ENCODE measurements at regions not wholly inside any gene's neighbourhood (a gene's known extent, or its start where the extent isn't known, plus 50 kb on each side); places are given as distances from the start of the nearest gene placed in this dataset.

DNA sequence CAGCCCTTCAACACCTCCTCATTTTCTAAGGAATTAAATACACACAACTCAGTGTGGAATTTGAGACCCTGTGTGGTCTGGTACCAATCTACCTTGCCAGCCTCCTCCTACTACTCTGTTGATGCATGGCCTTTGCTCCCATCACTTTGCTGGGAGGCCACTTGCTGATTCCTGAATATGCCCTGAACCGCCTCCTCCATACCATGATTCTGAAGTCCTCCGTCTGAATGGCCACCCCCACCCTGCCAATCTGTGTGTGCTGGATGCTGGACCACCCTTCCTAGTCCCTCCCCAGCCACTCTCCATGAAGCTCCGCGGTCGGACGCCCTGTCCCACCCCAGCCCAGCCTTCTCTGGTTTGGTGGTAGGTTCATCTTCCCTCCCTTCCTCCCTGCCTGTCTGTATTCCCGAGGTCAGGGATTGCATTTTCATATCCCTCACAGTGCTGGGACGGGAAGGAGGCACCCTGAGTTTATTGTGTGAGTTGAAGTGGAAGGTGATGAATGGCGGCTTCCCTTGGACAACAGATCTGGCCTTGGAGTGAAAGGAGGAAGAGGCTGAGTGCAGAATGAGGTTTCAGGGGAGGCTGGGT lies 138.3 kb downstream of the CDC5L start:
- no peak overlapping the region for H3K4me3 ChIP-seq (IDR thresholded peaks at IDR 0.05; ENCODE audit: insufficient read depth, low read depth, low read length)

DNA sequence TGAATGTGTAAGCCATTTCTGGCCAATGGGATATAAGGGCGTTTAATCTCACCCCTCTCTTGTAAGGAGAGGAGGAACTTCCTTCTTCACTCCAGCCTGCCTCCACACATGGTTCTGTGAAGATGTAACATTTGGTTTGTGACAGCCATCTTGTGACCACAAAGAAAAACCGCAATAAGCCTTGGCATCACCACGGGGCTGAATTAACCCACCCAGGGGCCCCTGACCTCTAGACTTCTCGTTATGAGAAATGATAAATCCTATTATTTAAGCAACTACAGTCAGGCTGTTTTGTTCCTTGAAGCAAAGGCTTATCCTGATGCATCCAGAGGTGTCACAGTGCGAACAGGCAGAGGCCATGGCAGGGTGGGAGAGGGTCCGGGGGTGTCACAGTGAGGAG lies 139.7 kb downstream of the CDC5L start:
- TF ChIP-seq, protein P1, sequence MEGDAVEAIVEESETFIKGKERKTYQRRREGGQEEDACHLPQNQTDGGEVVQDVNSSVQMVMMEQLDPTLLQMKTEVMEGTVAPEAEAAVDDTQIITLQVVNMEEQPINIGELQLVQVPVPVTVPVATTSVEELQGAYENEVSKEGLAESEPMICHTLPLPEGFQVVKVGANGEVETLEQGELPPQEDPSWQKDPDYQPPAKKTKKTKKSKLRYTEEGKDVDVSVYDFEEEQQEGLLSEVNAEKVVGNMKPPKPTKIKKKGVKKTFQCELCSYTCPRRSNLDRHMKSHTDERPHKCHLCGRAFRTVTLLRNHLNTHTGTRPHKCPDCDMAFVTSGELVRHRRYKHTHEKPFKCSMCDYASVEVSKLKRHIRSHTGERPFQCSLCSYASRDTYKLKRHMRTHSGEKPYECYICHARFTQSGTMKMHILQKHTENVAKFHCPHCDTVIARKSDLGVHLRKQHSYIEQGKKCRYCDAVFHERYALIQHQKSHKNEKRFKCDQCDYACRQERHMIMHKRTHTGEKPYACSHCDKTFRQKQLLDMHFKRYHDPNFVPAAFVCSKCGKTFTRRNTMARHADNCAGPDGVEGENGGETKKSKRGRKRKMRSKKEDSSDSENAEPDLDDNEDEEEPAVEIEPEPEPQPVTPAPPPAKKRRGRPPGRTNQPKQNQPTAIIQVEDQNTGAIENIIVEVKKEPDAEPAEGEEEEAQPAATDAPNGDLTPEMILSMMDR (conservative IDR thresholded peaks at IDR 0.05; ENCODE audit: low read depth, low read length) = no peak
- H3K27ac ChIP-seq = peak overlapping the region; percentile 14; the same call in 1 of the 2 replicates
- no peak overlapping the region for H3K4me3 ChIP-seq (IDR thresholded peaks at IDR 0.05; ENCODE audit: insufficient read depth, low read depth, low read length)
- no peaks in the 10 kb centered on the region for H4K20me1 ChIP-seq (ENCODE audit: insufficient read depth)
- H3K36me3 ChIP-seq (ENCODE audit: insufficient read depth) = no peaks in the 10 kb centered on the region
- no peaks in the 10 kb centered on the region for H3K79me2 ChIP-seq (ENCODE audit: insufficient read depth, low read depth)
- H3K27me3 ChIP-seq (ENCODE audit: insufficient read depth, low read depth) = no peaks in the 10 kb centered on the region
- no peak overlapping the region; the same call in 1 of the 2 replicates for H3K9ac ChIP-seq
- peak overlapping the region; percentile 25; the same call in 1 of the 2 replicates for H2AFZ ChIP-seq (ENCODE audit: low read depth)
- peaks cover 52% of the 10 kb centered on the region for H3K4me1 ChIP-seq (ENCODE audit: low read depth, poor library complexity, severe bottlenecking)
- H3K4me2 ChIP-seq = peak overlapping the region; percentile 53

More for the DNA sequence above, 138.3 kb downstream of the CDC5L start:
- no peaks in the 10 kb centered on the region for H3K79me2 ChIP-seq (ENCODE audit: insufficient read depth, low read depth)
- H4K20me1 ChIP-seq (ENCODE audit: insufficient read depth) = no peaks in the 10 kb centered on the region
- H3K27me3 ChIP-seq (ENCODE audit: insufficient read depth, low read depth) = no peaks in the 10 kb centered on the region
- no peak overlapping the region for H3K9ac ChIP-seq
- TF ChIP-seq, protein P1 (conservative IDR thresholded peaks at IDR 0.05; ENCODE audit: low read depth, low read length) = no peak
- H2AFZ ChIP-seq (ENCODE audit: low read depth) = no peak overlapping the region
- peaks cover 63% of the 10 kb centered on the region for H3K4me1 ChIP-seq (ENCODE audit: low read depth, poor library complexity, severe bottlenecking)
- no peaks in the 10 kb centered on the region for H3K36me3 ChIP-seq (ENCODE audit: insufficient read depth)
- H3K4me2 ChIP-seq = peak overlapping the region; percentile 53
- H3K27ac ChIP-seq = peak overlapping the region; percentile 72

DNA sequence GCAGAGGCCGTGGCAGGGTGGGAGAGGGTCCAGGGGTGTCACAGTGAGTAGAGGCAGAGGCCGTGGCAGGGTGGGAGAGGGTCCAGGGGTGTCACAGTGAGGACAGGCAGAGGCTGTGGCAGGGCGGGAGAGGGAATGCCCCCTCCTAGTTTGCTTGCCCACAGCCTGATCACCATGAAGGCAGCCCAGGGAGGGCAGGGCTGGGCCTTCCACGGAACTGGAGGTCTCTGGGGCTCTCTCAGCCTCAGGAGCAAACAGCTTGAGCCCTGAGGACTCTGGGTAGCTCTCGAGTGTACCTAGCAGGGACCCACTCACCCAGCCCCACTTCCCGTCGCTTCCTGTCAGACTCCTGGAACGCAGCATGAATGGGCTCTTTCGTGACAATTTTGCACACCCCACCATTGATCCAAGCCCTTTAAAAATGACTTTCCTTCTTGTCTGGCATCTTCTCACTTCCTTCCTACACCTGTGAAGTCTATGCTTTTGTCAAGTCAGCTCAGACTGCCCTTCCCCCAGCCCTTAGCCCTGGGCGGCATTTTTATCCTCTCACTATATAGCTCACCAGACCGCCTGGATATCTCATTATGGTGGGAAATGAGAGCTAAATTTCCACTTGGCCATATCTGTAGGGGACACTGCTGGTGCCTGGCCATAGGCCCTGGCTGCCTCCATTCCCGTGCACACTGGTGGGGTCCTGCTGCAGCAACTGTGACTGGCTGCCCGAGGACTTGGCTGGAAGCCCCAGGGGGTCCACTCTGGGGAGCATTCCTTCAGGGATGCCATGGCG lies 140.3 kb downstream of the CDC5L start:
- H3K27ac ChIP-seq = peak overlapping the region; percentile 14; the same call in 1 of the 2 replicates
- H3K4me3 ChIP-seq (IDR thresholded peaks at IDR 0.05; ENCODE audit: insufficient read depth, low read depth, low read length) = no peak overlapping the region
- no peak overlapping the region; the same call in 1 of the 2 replicates for H3K9ac ChIP-seq
- TF ChIP-seq, protein P1 (conservative IDR thresholded peaks at IDR 0.05; ENCODE audit: low read depth, low read length) = no peak
- peak overlapping the region; percentile 53 for H3K4me2 ChIP-seq
- H2AFZ ChIP-seq (ENCODE audit: low read depth) = peak overlapping the region; percentile 25; the same call in 1 of the 2 replicates
- no peaks in the 10 kb centered on the region for H3K79me2 ChIP-seq (ENCODE audit: insufficient read depth, low read depth)
- peaks cover 52% of the 10 kb centered on the region for H3K4me1 ChIP-seq (ENCODE audit: low read depth, poor library complexity, severe bottlenecking)
- no peaks in the 10 kb centered on the region for H3K36me3 ChIP-seq (ENCODE audit: insufficient read depth)
- H3K27me3 ChIP-seq (ENCODE audit: insufficient read depth, low read depth) = no peaks in the 10 kb centered on the region
- H4K20me1 ChIP-seq (ENCODE audit: insufficient read depth) = no peaks in the 10 kb centered on the region

DNA sequence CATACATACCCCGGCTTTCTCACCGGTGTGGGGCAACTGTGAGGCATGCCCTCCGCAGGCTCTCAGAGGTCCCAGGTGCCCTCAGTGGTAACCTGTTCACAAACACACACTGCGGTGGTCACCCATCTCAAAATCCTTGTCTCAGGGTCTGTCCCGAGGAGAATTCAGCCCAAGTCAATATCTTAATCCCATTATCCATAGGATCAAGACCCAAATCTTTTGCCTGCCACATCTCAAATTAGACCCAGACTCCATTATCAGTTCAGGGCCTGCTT lies 140.8 kb downstream of the CDC5L start:
- no peaks in the 10 kb centered on the region for H3K27me3 ChIP-seq (ENCODE audit: insufficient read depth, low read depth)

More for the DNA sequence above, 140.8 kb downstream of the CDC5L start:
- H2AFZ ChIP-seq (ENCODE audit: low read depth) = no peak overlapping the region
- H3K4me1 ChIP-seq (ENCODE audit: low read depth, poor library complexity, severe bottlenecking) = peaks cover 52% of the 10 kb centered on the region
- H3K27ac ChIP-seq = no peak overlapping the region
- no peak overlapping the region for H3K9ac ChIP-seq
- no peak overlapping the region for H3K4me2 ChIP-seq
- H3K36me3 ChIP-seq (ENCODE audit: insufficient read depth) = no peaks in the 10 kb centered on the region
- H4K20me1 ChIP-seq (ENCODE audit: insufficient read depth) = no peaks in the 10 kb centered on the region
- no peak overlapping the region for H3K4me3 ChIP-seq (IDR thresholded peaks at IDR 0.05; ENCODE audit: insufficient read depth, low read depth, low read length)
- H3K79me2 ChIP-seq (ENCODE audit: insufficient read depth, low read depth) = no peaks in the 10 kb centered on the region
- TF ChIP-seq, protein P1 (conservative IDR thresholded peaks at IDR 0.05; ENCODE audit: low read depth, low read length) = no peak

Data from KMS-11 (cell line).